Ecto neural progenitor cell (in vitro differentiated cells): ENCODE measurements at regions not wholly inside any gene's neighbourhood (a gene's known extent, or its start where the extent isn't known, plus 50 kb on each side); places are given as distances from the start of the nearest gene placed in this dataset.

Source experiments
- DNase-seq: peaks from one replicate; pipeline ENCODE4 v3.0.0-alpha.2; 2018; ENCODE audit warnings: low spot score

DNA sequence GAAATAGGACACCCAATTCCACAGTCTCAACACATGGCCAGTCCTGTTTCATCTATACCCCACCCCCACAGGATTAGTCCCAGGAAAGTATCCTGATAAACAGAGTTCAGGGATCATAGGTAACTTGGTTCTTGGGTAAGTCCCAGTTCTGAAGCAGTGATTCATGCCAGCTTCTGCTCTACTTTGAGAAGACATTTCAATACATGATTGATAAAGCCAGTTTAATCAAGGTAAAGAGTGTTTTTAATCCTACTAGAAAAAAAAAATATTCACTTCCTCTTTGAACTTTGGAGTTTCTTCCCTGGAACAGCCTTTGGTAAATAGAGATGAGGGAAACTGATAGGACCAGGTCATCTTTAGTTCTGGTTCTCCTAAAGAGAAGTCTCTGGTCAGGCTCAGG, 142.4 kb downstream of the TLR5 start:
- no peak for DNase-seq

DNA sequence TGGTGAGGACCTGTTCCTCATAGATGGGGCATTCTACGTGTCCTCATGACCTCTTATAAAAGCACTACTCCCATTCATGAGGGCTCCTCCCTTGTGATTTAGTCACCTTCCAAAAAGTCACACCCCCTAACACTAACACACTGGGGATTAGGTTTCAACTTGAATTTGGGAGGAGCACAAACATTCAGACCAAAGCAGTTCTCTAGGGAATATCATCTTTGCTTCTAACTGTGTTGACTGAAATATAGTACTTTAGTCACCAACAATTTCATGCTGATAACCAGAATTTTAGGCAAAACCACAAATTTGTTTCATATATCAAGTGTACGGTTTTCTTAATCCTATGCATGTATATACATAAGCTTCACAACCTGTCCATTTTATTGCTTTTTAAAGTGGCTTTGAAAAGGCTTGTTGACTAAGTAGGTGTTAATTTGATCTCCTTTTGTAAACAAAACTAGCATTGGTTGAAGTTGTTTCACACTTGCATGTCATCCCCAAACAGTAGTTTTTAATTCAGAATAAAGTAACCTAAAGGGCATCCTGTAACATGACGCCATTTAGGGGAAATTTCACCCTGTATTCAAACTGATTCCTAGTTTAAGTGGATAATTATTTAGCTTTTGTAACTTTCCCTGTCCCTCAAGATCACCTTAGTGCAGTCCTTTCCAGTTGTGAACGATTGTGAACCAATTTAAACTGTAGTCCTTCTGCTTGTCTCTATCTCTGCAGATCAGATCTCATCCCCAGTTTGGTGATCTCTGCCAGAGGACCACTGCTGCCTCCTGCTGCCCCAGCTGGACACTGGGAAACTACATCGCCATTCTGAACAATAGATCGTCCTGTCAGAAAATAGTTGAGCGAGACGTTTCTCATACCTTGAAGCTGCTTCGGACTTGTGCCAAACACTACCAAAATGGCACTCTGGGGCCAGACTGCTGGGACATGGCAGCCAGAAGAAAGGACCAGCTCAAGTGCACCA, 141.1 kb downstream of the TLR5 start:
- DNase-seq = no peak

DNA sequence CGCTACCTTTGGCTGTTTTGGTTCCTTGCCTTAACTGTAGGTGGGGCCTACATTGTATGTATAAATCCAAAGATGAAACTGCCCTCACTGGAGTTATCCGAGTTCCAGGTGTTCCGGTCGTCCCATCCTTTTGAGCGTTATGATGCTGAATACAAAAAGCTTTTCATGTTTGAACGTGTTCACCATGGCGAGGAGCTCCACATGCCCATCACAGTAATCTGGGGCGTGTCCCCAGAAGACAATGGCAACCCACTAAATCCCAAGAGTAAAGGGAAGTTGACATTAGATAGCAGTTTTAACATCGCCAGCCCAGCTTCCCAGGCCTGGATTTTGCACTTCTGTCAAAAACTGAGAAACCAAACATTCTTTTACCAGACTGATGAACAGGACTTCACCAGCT, 139.5 kb downstream of the TLR5 start:
- DNase-seq = no peak

DNA sequence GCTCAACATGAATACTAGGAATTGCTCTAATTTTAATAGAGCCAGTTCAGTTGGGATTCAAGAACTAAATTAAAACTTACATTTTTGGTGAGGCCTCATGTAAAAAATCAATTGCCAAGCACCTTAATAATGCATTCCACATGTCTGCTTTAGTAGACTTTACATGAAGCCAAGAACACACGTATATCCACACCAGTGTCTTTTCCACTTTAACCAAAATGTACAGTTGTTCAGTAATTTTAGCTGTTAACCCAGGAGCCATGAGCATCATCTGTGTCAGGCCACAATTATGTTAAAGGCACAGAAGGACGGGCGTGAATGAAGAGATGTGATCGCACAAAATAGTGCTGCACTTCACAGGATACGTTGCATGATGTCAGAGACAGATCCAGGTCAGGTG, 136.7 kb downstream of the TLR5 start:
- no peak for DNase-seq

DNA sequence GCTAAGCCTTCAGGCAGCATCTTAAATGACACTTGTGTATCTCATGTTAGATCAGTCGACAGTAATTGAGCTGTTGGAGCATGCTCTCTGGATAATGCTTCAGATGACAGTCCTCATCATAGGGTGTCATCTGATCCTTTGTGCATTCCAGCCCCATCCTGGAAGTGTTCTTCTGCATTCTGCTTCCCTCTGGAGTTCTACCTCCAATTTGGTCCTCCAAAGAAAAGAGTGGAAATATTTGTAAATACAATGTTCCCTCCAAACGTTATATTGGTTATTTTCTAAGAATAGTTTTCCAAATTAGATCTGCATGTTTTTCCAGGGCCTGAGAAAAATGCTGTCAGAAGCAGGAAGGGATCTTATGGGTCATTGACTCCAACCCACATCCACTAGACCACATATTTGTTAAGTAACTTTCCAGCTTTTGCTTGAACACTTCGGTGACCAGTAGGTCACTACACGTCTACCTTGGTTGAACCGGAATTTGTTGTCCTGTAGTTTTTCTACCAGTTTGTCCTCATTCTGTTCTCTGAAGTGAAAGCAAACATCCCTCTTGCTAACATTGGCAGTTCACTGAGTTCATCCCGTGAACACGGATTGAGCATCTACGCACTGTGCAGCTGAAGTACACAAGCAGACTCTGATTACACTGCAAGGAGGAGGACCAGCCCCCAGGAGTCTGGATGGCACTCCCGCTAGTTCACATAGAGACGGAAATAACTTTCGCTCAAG, 136.0 kb downstream of the TLR5 start:
- DNase-seq = no peak

DNA sequence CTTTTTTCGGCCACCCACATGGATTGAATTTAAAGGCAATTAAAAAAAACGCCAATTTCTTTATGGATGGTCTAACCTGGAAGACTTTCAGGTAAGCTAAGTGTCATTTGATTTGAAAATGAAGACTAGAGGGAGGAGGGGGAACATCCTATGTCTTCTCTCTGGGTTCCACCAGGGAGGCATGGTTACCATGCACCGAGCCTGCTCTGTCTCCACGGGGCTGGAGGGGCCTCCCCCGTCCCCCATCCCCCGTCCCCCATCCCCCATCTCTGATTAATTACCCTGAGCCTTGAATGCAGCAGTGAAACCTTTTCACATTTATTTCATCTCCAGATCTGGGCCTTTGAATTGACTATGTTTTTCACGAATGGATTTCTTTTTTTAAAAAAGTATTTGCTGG, 135.1 kb downstream of the TLR5 start:
- DNase-seq = no peak

DNA sequence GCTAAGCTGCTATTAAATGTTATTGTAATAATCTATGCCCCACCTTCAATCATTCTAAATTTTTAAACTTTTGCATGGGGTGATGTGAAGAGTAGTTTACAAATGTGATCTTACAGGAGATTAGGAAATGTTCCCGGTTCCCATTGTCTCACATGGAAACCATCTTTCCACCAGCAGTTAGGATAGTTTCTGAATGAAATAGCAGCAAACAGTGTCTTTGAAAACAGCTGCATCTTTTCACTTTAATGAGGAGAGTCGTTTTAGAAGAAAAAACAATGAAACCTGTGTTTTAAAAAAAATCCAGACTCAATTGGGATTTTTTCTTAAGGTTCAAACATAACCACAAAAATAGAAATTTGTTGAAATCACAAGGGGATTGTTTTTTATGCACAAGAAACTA, 134.2 kb downstream of the TLR5 start:
- no peak for DNase-seq

DNA sequence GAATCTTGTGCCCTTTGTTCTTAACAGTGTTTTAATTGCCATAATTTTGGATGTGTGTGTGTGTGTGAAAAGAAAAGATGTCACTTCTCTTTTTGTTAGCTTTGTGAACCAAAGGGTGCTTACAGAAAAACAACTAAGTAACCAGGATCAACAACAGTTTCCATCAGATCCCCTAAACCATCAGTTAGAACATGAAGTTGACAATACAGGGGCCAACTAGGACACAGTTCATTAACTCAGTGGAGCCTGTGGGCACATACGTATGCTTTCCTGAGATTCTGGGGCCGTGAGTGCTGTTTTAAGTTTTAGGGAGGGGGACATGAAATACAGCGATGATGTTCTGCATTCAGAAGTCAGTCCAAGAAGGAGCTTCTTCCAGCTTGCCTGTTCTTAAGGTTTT, 133.6 kb downstream of the TLR5 start:
- DNase-seq = no peak

DNA sequence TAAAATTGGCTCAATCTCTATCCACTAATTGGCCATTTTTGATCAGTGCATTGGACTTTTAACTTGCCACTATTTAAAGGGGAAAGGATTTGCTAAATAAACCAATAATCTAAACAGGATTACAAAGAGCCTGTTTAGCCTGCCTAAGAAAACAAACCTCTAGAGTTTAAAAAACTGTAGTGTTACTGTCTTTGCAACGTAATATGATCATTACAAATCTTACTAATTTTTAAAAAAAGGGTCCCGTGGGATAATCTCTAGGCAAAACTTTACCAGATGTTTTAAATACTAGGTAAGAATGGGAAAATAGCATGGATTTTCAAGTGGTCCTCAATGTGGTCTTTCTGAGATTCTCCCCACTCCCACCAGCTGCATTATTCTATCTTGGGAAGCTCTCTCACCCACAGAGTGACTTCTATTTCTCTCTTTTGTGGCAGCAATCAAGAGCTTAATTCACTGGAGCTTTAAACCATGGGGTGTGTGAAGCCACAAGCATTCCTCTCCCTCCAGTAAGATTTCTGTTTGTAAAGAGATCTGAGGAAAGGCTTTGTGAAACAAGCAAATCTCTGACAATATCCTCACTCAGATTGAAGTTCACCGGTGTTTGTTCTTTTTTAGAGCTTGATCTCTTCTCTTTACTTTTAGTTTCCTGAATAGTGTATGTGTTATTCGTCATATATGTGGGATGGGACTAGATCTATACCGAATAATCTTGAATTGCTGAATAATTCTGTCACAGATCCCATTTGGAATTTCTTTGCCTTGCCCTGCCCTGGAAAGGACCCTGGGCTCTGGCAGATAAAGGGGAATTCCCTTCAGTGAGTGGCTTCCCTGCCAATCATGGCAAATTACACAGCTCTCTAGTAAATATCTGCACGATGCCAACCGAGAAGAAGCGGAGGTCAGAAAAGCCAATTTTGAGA, 132.2 kb downstream of the TLR5 start:
- DNase-seq = no peak

DNA sequence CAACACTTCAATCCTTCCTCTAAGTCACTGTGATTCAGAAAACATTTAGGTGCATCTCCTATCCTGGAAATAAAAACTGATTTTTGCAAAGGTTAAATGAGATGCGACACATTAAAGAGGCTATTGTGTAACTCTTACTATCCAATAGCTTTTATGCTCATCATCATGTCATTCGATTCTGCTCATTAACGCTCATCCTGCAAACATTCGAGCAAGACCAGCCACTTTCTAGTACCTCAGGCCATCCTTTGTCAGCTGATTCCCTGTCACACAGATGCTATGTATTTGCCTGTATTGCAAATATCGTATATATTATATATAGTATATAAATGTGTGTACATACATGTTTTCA, 131.6 kb downstream of the TLR5 start:
- no peak for DNase-seq

DNA sequence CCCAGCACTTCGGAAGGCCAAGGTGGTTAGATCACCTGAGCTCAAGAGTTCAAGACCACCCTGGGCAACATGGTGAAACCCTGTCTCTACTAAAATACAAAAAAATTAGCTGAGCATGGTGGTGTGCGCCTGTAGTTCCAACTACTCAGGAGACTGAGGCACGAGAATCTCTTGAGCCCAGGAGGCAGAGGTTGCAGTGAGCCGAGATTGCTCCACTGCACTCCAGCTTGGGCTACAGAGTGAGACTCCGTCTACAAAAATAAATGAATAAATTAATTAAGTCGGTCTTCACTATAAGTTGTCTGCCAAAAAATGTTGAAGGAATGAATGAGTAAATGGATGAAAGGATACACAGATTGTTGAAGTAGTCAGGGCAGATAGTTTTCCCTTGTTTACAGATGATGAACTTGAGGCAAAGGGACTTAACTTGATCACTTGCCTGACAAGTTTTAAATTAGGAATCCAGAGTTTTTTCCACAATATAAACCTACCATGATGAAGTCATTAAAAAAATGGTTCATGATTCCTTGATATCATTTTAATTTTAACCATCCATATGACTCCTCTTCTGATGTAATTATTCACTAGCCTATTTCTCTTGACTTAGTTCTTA, 130.8 kb downstream of the TLR5 start:
- no peak for DNase-seq

DNA sequence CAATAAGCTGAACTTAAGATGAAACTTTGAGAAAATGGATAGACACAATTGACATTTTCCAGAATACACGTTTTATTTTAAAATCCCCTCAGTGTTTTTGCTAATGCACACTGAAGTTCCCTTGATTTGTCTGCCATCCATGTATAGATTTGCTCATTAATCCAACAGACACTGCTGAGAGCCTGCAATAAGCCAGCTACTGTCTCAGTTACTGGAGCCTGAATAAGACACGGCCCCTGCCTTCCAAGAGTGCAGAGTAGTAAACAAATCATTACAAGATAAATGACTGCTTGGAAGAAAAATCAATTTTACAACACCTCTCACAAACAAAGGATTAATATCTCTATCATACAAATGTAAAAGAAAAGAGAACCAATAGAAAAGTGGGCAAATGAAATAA, 130.1 kb downstream of the TLR5 start:
- no peak for DNase-seq

DNA sequence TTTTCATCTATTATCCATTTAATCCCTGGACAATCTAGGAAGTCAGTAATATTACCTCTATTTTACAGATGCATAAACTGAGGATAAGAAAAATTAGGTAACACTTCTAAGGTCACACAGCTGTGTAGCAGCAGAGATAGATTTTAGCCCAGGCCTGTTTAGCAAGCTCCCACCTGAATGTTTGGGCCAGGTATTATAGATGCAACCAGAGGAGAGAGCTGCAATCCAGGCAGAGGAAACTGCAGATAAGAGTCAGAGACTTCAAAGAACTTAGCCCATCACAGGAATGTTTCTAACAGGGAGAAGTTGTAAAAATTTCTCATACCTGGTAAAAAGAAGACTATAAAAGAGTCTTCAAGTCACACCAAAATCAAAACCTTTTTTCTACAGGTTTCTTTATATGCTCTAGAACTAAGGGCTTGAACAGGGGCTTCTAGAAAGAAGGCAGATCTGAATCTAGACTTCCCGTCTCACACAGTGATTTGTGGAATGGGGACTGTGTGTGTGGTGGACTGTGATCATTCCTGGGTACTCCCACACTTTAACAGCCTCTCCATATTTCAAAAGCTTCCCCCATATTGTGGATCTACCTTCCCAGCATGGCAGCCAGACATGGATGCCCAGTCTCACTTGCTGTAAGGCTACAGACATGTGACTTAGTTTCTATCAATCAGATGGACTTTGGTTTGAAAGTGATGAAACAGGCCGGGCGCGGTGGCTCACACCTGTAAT, 128.7 kb downstream of the TLR5 start:
- no peak for DNase-seq

DNA sequence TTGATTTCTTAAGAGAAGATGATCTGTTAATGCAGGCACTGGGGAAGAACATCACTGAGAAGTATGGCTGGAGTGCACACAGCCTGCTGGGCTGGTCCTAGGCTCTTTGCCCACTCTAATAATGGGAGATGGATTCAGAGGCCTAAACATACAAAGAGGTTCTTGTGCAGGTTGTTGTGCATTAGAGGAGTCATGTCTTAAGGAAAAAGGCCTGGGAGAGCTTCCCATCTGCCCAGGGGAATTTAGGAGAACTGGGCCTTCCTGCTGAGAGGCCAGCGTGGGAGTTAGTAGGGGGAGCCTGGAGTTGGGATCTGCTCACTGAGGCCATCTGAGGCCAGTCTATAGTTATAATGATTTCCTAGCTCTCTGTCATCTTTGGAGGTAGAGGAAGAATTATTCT, 126.7 kb downstream of the TLR5 start:
- DNase-seq = no peak

DNA sequence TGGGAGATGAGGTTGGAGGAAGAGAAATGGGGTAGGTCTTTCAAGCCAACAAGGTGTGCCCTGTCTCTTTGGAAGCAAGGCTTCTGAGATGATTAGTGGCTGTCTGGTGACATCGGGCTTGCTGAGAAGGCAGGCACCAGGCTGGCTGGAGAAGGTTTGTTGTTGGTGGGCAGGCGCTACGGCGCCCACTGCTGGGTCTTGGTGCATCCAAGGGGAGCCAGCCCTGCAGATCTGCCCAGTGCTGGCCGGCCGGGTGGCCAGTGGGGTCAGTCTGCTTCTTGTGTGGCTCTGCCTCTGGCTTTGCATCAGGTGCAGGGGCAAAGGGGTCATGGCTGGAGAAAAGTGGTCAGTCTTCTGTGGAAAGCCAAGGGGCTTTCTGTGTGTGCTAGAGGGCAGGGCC, 126.2 kb downstream of the TLR5 start:
- no peak for DNase-seq

DNA sequence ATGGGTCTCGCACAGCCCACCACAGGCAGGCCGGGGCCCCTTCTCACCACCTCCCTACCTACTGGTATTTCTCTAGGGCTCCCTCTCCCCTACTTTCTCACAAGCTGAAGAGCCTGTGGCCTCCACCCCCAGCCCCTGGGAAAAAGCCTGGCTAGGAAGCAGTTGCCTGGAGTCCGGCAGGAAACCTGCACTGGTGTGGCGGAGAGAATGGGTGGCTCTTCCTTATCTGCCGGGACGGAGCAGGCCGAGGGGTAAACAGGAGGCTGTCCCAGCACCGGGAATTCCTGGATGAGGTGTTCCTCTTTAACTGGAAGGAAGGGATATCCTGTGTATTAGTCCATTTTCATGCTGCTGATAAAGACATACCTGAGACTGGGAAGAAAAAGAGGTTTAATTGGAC, 125.8 kb downstream of the TLR5 start:
- DNase-seq = no peak

DNA sequence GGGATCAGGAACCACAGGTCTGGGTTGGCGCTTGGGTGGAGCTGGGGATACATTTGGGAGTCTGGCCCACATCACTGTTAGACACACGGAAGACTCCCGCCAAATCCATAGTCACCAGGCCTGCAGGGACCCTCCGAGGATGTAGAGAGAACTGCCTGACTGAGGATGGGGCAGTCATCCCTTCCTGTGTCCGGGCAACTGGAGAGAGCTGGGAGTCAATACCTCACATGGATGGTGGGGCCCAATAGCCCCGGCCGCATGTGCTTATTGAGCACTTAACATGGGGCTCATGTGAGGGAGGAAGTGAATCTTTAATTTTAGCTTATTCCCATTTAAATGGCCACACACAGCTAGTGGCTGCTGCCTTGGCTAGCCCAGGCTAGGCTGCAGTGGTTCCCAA, 124.5 kb downstream of the TLR5 start:
- no peak for DNase-seq

DNA sequence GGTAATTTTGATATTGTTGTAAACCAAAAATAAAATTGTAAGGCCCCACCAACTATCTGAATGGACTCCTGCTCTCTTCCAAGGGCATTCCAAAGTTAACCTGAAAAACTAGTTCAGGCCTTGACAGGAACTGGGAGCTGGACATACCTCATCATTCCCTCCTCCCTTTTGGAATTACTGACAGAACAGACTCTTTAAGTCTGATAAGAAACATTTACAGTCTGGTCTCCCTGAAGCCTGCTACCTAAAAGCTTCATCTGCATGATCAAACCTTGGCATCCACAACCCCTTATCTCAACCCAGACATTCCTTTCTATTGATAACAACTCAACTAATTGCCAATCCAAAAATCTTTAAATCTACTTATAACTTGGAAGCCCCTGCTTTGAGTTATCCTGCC, 123.8 kb downstream of the TLR5 start:
- DNase-seq = no peak

DNA sequence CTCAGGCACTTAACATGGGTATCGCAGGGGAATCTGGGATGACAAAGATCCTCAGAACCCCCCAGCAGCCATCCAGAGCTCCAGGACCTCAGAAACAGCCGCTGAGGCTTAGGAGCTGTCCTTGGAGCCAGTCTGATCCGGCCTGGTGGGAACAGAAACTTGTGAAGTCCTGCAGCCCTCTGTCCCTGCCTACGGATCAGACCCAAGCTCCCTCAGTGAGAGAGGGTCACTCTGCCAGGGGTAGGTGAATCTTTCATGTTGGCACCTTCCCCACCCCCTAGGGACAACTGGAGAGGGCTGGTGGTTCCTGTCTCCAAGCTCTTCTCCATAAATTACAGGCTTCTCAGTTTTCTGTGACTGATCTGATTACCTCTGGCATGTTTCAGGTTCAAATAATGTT, 122.3 kb downstream of the TLR5 start:
- DNase-seq = no peak

DNA sequence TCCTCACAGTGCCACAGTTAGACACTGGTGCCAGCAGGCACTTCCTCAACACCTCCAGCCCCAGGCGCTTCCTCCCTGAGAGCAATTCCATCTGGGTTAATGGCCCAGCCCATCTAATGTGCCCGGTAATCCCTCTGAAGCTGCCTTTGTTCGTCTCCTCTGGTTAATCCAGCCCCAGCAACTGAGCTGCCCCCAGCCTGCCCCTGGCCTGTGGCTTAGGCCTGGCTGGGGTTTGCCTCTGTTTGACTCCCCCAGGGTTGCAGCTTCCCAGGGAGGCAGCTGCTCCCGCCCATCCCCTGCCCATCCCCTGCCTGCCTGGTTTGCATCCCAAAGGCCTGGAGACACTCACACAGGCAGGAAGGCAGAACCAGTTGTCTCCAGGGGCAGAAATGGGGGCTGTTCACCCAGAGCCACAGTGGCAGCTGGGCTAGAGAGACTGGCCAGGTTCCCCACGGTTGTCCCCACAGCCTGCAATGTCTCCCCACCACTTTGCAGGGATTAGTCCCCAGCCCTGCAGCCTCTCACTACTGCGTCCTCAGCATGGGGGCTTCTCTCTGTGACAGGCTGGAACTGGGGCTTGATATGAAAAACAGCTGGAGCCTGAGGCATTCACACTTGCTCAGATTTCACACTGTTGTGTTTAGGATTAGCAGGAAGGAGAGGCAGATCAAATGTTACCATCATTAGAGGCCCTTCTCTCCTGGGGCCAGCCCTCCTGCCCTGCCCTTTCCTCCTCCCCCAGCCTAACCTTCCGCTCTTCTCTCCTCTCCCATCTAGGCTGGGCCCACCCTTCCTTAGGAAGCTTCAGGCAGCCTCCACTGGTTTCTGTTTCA, 120.2 kb downstream of the TLR5 start:
- DNase-seq = peak; percentile 89
